A549 (cell line): ENCODE measurements at regions not wholly inside any gene's neighbourhood (a gene's known extent, or its start where the extent isn't known, plus 50 kb on each side); places are given as distances from the start of the nearest gene placed in this dataset.

Experiments used
- ATAC-seq, 2 experiments: fragments of 200-7000 bp in 1 of 2; fragments of >200 bp in 1 of 2; cut with Nextera tagmentation in 1 of 2; cut with Tn5 transposase in 1 of 2; 3 replicates each; pipeline versions ENCODE4 v1.8.0 to v1.9.1; 2018 to 2020; ENCODE audit warnings: mild to moderate bottlenecking in 1 of 2, moderate library complexity in 1 of 2
- CTCF ChIA-PET: fragments of 300-600 bp; sonication (Branson Sonifier 250); formaldehyde crosslinking; extraction: SDS; loops from one replicate; lab custom pipeline; 2021; ENCODE audit warnings: antibody characterized with exemption, inconsistent platforms; lab: Yijun Ruan, JAX
- POLR2A ChIA-PET: fragments of 350-600 bp; formaldehyde crosslinking; extraction: SDS; loops from one replicate; lab custom pipeline; 2021; ENCODE audit warnings: antibody characterized with exemption, inconsistent platforms; lab: Yijun Ruan, JAX
- DNase-seq, 2 experiments: peaks; one replicate each; pipeline versions ENCODE4 v3.0.0 to v3.0.0-alpha.2; 2011 to 2016; ENCODE audit warnings: low read depth in 1 of 2, low spot score in 1 of 2
- FAIRE-seq: peaks from 2 replicates; lab custom pipeline; 2011; peaks lifted over from hg19 to GRCh38; lab: Jason Lieb, UNC
- H3K27ac ChIP-seq, 2 experiments: fragments of >200 bp; sonication (Bioruptor Twin); formaldehyde crosslinking; 3 replicates each; pipeline ENCODE4 v1.5.1; 2016 to 2017
- H3K4me1 ChIP-seq: fragments of >200 bp; sonication (Bioruptor Twin); formaldehyde crosslinking; 3 replicates; pipeline ENCODE4 v1.6.1; 2016
- H3K4me2 ChIP-seq: fragments of >200 bp; sonication (Bioruptor Twin); formaldehyde crosslinking; 3 replicates; pipeline ENCODE4 v1.6.1; 2016
- H3K4me3 ChIP-seq: fragments of >200 bp; sonication (Bioruptor Twin); formaldehyde crosslinking; 3 replicates; pipeline ENCODE4 v1.5.1; 2016
- H3K9me3 ChIP-seq: fragments of >200 bp; sonication (Bioruptor Twin); formaldehyde crosslinking; 3 replicates; pipeline ENCODE4 v1.6.1; 2016
- CBX8 ChIP-seq: fragments of 200-600 bp; sonication (generic); IDR thresholded peaks from 2 replicates; pipeline ENCODE4 v1.6.1; 2016
- CEBPB ChIP-seq, 2 experiments: fragments of >200 bp in 1 of 2; sonication (Bioruptor Twin) in 1 of 2; formaldehyde crosslinking in 1 of 2; IDR thresholded peaks; 2 replicates each; pipeline ENCODE4 v1.6.1; 2012 to 2016
- ESRRA ChIP-seq: fragments of 150-350 bp; IDR thresholded peaks from 2 replicates; pipeline ENCODE4 v1.6.1; 2014; ENCODE audit warnings: mild to moderate bottlenecking, low read length, borderline replicate concordance
- FOXS1 ChIP-seq: fragments of 250-450 bp; sonication (Bioruptor Pico); IDR thresholded peaks from 2 replicates; pipeline ENCODE4 v1.5.0; 2020; ENCODE audit warnings: mild to moderate bottlenecking, moderate library complexity
- HOXA7 ChIP-seq: fragments of 250-450 bp; sonication (Bioruptor Pico); IDR thresholded peaks from 2 replicates; pipeline ENCODE4 v1.5.0; 2020; ENCODE audit warnings: mild to moderate bottlenecking, moderate library complexity
- HOXB5 ChIP-seq: fragments of 250-450 bp; sonication (Bioruptor Pico); IDR thresholded peaks from 2 replicates; pipeline ENCODE4 v1.5.0; 2020; ENCODE audit warnings: mild to moderate bottlenecking, moderate library complexity
- JUN ChIP-seq, 2 experiments: fragments of >200 bp; sonication (Bioruptor Twin); formaldehyde crosslinking; IDR thresholded peaks; 2 replicates in 1 of 2; 3 replicates in 1 of 2; pipeline ENCODE4 v1.6.1; 2016 to 2017
- MAFK ChIP-seq: fragments of 450-650 bp; IDR thresholded peaks from 2 replicates; pipeline ENCODE4 v1.6.1; 2014; ENCODE audit not compliant: partially characterized antibody
- MYC ChIP-seq: IDR thresholded peaks from 2 replicates; pipeline ENCODE4 v1.6.1; 2012; ENCODE audit warnings: mild to moderate bottlenecking, inconsistent platforms, low read length, improper control_type of control experiment, borderline replicate concordance
- RAD21 ChIP-seq, 2 experiments: fragments of >200 bp in 1 of 2; sonication (Bioruptor Twin) in 1 of 2; formaldehyde crosslinking in 1 of 2; IDR thresholded peaks in 1 of 2; conservative IDR thresholded peaks in 1 of 2; 2 replicates in 1 of 2; 3 replicates in 1 of 2; pipeline ENCODE4 v1.6.1; 2012 to 2018; ENCODE audit warnings: inconsistent platforms in 1 of 2
- RFX5 ChIP-seq: fragments of 450-650 bp; IDR thresholded peaks from 2 replicates; pipeline ENCODE4 v1.7.1; 2014; ENCODE audit warnings: antibody characterized with exemption, mild to moderate bottlenecking, moderate library complexity
- SMC3 ChIP-seq: fragments of >200 bp; sonication (Bioruptor Twin); formaldehyde crosslinking; IDR thresholded peaks from 3 replicates; pipeline ENCODE4 v1.6.1; 2018; ENCODE audit warnings: inconsistent platforms
- TFCP2L1 ChIP-seq: fragments of 250-450 bp; sonication (Bioruptor Pico); IDR thresholded peaks from 2 replicates; pipeline ENCODE4 v1.5.0; 2021; ENCODE audit warnings: mild to moderate bottlenecking
- TP53 ChIP-seq: fragments of 250-450 bp; sonication (Bioruptor Pico); IDR thresholded peaks from 2 replicates; pipeline ENCODE4 v1.5.0; 2021; ENCODE audit warnings: mild to moderate bottlenecking, moderate library complexity
- WGBS: methylation state at CpG from one replicate; pipeline ENCODE4 v1.1.6; 2017; ENCODE audit errors: missing lambda C conversion rate; 5-methylcytosine and 5-hydroxymethylcytosine counted together
- TF ChIP-seq, protein P1 (sequence below): fragments of >200 bp; sonication (Bioruptor Twin); formaldehyde crosslinking; IDR thresholded peaks from 3 replicates; pipeline ENCODE4 v1.5.1; 2016
- TF ChIP-seq, protein P2 (sequence below): fragments of 200-600 bp; sonication (generic); IDR thresholded peaks from 2 replicates; pipeline ENCODE4 v1.6.1; 2016; ENCODE audit warnings: antibody characterized with exemption, mild to moderate bottlenecking, moderate library complexity

- ATAC-seq (peak; percentile 74 to 87; a peak in 5 of 6 replicates), FAIRE-seq (peak; percentile 32), DNase-seq (peak in 1 of 2 experiments; percentile 48)
- H3K4me2 ChIP-seq: no peak overlapping the region
- POLR2A ChIA-PET: no interaction called here
- 12% methylated on average over 1 of the region's 1 CpG for WGBS
- H3K4me1 ChIP-seq: no peaks in the 10 kb centered on the region
- H3K27ac ChIP-seq: no peak overlapping the region
- TF ChIP-seq RAD21 (conservative IDR thresholded peaks at IDR 0.05 in 1 of 2, IDR thresholded peaks at IDR 0.05 in 1 of 2) (peak; percentile 39 to 40; a peak in 4 of 5 replicates), JUN (IDR thresholded peaks at IDR 0.05) (no peak), CEBPB (IDR thresholded peaks at IDR 0.05) (no peak), CBX8 (no peak), FOXS1 (no peak), SMC3 (0 out of 3 replicates have a peak, but pooled peaks have one; percentile 9)
- TF ChIP-seq, protein P1, sequence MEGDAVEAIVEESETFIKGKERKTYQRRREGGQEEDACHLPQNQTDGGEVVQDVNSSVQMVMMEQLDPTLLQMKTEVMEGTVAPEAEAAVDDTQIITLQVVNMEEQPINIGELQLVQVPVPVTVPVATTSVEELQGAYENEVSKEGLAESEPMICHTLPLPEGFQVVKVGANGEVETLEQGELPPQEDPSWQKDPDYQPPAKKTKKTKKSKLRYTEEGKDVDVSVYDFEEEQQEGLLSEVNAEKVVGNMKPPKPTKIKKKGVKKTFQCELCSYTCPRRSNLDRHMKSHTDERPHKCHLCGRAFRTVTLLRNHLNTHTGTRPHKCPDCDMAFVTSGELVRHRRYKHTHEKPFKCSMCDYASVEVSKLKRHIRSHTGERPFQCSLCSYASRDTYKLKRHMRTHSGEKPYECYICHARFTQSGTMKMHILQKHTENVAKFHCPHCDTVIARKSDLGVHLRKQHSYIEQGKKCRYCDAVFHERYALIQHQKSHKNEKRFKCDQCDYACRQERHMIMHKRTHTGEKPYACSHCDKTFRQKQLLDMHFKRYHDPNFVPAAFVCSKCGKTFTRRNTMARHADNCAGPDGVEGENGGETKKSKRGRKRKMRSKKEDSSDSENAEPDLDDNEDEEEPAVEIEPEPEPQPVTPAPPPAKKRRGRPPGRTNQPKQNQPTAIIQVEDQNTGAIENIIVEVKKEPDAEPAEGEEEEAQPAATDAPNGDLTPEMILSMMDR: peak; percentile 31; the same call in 2 of the 3 replicates
- CTCF ChIA-PET: interaction anchor here (0.6 to 3.5 kb wide), 13 partner anchors 8 to 550 kb away, joined by 3 to 12 read pairs (median 3); partner anchors contain the start of gene DACT1
- no peaks in the 10 kb centered on the region for H3K9me3 ChIP-seq
- no peak overlapping the region for H3K4me3 ChIP-seq
Observed at GRCh38 chr14:59020382-59020781, 168.1 kb upstream of the DAAM1 start.

DNA sequence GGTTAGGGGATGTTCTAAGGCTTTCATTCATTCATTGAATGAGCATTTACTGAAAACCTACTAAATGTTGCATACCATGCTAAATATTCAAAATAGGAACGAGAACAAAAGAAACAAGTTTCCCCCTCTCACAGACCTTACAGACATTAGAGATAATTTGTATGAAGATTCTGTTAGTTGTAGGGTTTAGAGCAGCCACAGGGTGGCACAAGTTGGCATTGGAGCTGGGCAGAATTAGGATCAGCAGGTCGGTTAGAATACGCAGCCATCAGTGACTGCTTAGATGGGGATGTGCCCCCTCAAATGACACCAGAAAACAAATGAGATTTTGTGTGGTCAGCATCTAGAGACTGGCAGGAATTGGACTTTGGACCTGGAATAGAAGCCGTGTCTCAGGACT is 166.3 kb upstream of the DAAM1 start:
- Histone ChIP-seq H3K9me3 (no peaks in the 10 kb centered on the region), H3K27ac (no peak overlapping the region), H3K4me2 (no peak overlapping the region), H3K4me3 (no peak overlapping the region), H3K4me1 (no peaks in the 10 kb centered on the region)
- TF ChIP-seq, protein P2, sequence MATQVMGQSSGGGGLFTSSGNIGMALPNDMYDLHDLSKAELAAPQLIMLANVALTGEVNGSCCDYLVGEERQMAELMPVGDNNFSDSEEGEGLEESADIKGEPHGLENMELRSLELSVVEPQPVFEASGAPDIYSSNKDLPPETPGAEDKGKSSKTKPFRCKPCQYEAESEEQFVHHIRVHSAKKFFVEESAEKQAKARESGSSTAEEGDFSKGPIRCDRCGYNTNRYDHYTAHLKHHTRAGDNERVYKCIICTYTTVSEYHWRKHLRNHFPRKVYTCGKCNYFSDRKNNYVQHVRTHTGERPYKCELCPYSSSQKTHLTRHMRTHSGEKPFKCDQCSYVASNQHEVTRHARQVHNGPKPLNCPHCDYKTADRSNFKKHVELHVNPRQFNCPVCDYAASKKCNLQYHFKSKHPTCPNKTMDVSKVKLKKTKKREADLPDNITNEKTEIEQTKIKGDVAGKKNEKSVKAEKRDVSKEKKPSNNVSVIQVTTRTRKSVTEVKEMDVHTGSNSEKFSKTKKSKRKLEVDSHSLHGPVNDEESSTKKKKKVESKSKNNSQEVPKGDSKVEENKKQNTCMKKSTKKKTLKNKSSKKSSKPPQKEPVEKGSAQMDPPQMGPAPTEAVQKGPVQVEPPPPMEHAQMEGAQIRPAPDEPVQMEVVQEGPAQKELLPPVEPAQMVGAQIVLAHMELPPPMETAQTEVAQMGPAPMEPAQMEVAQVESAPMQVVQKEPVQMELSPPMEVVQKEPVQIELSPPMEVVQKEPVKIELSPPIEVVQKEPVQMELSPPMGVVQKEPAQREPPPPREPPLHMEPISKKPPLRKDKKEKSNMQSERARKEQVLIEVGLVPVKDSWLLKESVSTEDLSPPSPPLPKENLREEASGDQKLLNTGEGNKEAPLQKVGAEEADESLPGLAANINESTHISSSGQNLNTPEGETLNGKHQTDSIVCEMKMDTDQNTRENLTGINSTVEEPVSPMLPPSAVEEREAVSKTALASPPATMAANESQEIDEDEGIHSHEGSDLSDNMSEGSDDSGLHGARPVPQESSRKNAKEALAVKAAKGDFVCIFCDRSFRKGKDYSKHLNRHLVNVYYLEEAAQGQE: no peak
- TF ChIP-seq TFCP2L1 (CRISPR knock-in tag): no peak
- TF ChIP-seq RAD21 (conservative IDR thresholded peaks at IDR 0.05 in 1 of 2, IDR thresholded peaks at IDR 0.05 in 1 of 2): peak; percentile 18 to 34; a peak in 2 of 5 replicates
- TF ChIP-seq HOXA7: no peak
- no peak for TF ChIP-seq RFX5
- no peak for TF ChIP-seq TP53
- TF ChIP-seq, protein P1: peak; percentile 35
- no peak for TF ChIP-seq ESRRA
- TF ChIP-seq SMC3: peak; percentile 32; the same call in 1 of the 3 replicates
- no peak for TF ChIP-seq MYC
- no peak for TF ChIP-seq HOXB5 (CRISPR knock-in tag)
- no peak for TF ChIP-seq MAFK
- ChIA-PET CTCF (interaction anchor here (0.6 to 3.5 kb wide), 10 partner anchors 9 to 384 kb away, joined by 3 to 12 read pairs (median 4); partner anchors contain the start of gene DACT1), POLR2A (no interaction called here)
- ATAC-seq (peak; percentile 66 to 80; a peak in 5 of 6 replicates), DNase-seq (peak in 1 of 2 experiments; percentile 19), FAIRE-seq (no peak)
- 12% methylated on average over 4 of the region's 4 CpGs for WGBS
